Lung (tissue), 11 donors: ENCODE measurements at regions not wholly inside any gene's neighbourhood (a gene's known extent, or its start where the extent isn't known, plus 50 kb on each side); places are given as distances from the start of the nearest gene placed in this dataset.

Experiments
- ATAC-seq: fragments of 200-7000 bp; cut with Tn5 transposase; one replicate; pipeline ENCODE4 v1.9.1; 2020; ENCODE audit warnings: moderate number of reproducible peaks; ENCODE audit not compliant: insufficient read depth, low FRiP score
- DNase-seq, 3 donors: peaks; one replicate each; pipeline ENCODE4 v3.0.0-alpha.2; 2013 to 2017
- H3K27ac ChIP-seq, 2 donors: one replicate each; pipeline ENCODE4 v1.5.1; 2013; ENCODE audit warnings: mild to moderate bottlenecking in 2 of 2, moderate library complexity in 2 of 2, control low read depth in 1 of 2, inconsistent platforms in 1 of 2, low read depth in 1 of 2, low read length in 1 of 2
- H3K27me3 ChIP-seq, 3 donors: one replicate each; pipeline ENCODE4 v1.5.1; 2013; ENCODE audit warnings: low read length in 2 of 3; ENCODE audit not compliant: control insufficient read depth in 3 of 3, insufficient read depth in 3 of 3
- H3K36me3 ChIP-seq, 4 donors: one replicate each; pipeline ENCODE4 v1.5.1; 2013; ENCODE audit warnings: low read length in 4 of 4, mild to moderate bottlenecking in 1 of 4, moderate library complexity in 1 of 4; ENCODE audit not compliant: control insufficient read depth in 4 of 4, insufficient read depth in 4 of 4
- H3K4me1 ChIP-seq, 5 donors: one replicate each; pipeline ENCODE4 v1.5.1; 2013; ENCODE audit warnings: low read length in 5 of 5, mild to moderate bottlenecking in 2 of 5, moderate library complexity in 1 of 5; ENCODE audit not compliant: control insufficient read depth in 5 of 5, insufficient read depth in 5 of 5
- H3K4me3 ChIP-seq: one replicate; pipeline ENCODE4 v1.5.1; 2013; ENCODE audit warnings: mild to moderate bottlenecking, control low read depth, moderate library complexity
- H3K9ac ChIP-seq, 2 donors: one replicate each; pipeline ENCODE4 v1.5.1; 2013; ENCODE audit warnings: low read length in 2 of 2, control low read depth in 1 of 2; ENCODE audit not compliant: insufficient read depth in 1 of 2
- H3K9me3 ChIP-seq, 4 donors: one replicate each; pipeline ENCODE4 v1.5.1; 2013; ENCODE audit warnings: low read length in 3 of 4, mild to moderate bottlenecking in 1 of 4, moderate library complexity in 1 of 4; ENCODE audit not compliant: control insufficient read depth in 4 of 4, insufficient read depth in 3 of 4
- WGBS, 2 donors: extraction: QIAGEN DNeasy Blood & Tissue Kit; methylation state at CpG; one replicate each; pipeline ENCODE4 v1.1.7; 2013; 5-methylcytosine and 5-hydroxymethylcytosine counted together
- TF ChIP-seq, protein P1 (sequence below): IDR thresholded peaks from 2 replicates; pipeline ENCODE4 v1.5.1; 2012; ENCODE audit warnings: mild to moderate bottlenecking; ENCODE audit errors: control extremely low read depth, extremely low read depth
- donor health status: control.
- donor health status: control.
- donor health status: Bipolar disorder and iron deficiency.
- donor health status: healthy.
- donor health status: DM: yes; HTN: yes; CAD: no.

DNA sequence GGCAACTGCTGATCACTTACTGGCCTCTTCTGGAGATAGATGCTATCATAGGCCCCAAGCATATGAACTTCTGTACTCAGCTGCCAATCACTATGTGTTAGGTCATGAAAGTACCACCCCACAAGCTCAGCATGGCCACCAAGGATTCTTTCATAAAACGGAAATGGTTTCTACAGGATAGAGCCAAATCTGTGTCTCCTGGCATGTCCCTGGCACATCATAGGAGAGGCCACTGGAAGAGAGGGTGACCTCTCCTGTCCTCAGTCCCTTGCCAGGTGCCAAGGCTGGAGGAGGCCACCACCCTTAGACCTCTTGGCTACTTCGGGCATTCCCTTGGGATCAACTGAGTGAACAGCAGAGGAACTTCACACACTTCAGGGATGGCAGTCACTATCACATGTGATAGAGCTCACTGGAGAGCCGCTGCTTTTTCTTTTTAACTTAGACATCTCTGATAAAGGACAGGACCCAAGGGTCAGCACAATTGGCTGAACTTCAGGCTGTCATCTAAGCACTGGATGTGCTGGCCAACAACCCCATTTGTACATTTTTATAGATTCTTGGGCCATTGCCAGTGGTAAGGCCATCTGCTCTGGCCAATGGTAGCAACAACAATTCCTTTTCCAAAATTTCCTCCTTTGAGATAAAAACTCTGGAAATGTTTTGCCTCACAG lies 425.2 kb downstream of the SQOR start:
- no peaks in the 10 kb centered on the region for H3K36me3 ChIP-seq
- H3K9ac ChIP-seq = no peak overlapping the region
- WGBS, 2 donors = 68 to 72% methylated on average over 3 of the region's 3 CpGs
- DNase-seq = peak; percentile 52 to 74 (median 70)
- H3K9me3 ChIP-seq = no peaks in the 10 kb centered on the region
- peaks cover 0 to 9% (median 0%) of the 10 kb centered on the region in 5 donors for H3K4me1 ChIP-seq
- H3K27ac ChIP-seq = no peak overlapping the region
- TF ChIP-seq, protein P1, sequence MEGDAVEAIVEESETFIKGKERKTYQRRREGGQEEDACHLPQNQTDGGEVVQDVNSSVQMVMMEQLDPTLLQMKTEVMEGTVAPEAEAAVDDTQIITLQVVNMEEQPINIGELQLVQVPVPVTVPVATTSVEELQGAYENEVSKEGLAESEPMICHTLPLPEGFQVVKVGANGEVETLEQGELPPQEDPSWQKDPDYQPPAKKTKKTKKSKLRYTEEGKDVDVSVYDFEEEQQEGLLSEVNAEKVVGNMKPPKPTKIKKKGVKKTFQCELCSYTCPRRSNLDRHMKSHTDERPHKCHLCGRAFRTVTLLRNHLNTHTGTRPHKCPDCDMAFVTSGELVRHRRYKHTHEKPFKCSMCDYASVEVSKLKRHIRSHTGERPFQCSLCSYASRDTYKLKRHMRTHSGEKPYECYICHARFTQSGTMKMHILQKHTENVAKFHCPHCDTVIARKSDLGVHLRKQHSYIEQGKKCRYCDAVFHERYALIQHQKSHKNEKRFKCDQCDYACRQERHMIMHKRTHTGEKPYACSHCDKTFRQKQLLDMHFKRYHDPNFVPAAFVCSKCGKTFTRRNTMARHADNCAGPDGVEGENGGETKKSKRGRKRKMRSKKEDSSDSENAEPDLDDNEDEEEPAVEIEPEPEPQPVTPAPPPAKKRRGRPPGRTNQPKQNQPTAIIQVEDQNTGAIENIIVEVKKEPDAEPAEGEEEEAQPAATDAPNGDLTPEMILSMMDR = no peak
- H3K4me3 ChIP-seq = no peak overlapping the region
- no peak for ATAC-seq
- H3K27me3 ChIP-seq = no peaks in the 10 kb centered on the region

- Histone ChIP-seq H3K9me3 (no peaks in the 10 kb centered on the region), H3K27ac (no peak overlapping the region), H3K9ac (no peak overlapping the region), H3K27me3 (no peaks in the 10 kb centered on the region), H3K4me1 (peaks cover 0 to 9% (median 0%) of the 10 kb centered on the region in 5 donors), H3K4me3 (no peak overlapping the region), H3K36me3 (no peaks in the 10 kb centered on the region)
- TF ChIP-seq, protein P1 = no peak
- DNase-seq (no peak), ATAC-seq (no peak)
- 84 to 85% methylated on average over 5 of the region's 5 CpGs for WGBS, 2 donors
Measured at GRCh38 chr15:46061002-46061401, 426.2 kb downstream of the SQOR start.

GRCh38 chr15:46077220-46077619 lies 442.4 kb downstream of the SQOR start:
- Histone ChIP-seq H3K4me1 (peaks cover 0 to 16% (median 0%) of the 10 kb centered on the region in 5 donors), H3K27ac (no peak overlapping the region), H3K27me3 (no peaks in the 10 kb centered on the region), H3K9me3 (no peaks in the 10 kb centered on the region), H3K36me3 (no peaks in the 10 kb centered on the region), H3K4me3 (no peak overlapping the region), H3K9ac (no peak overlapping the region)
- WGBS, 2 donors = 85 to 91% methylated on average over 2 of the region's 2 CpGs
- ATAC-seq (no peak), DNase-seq (no peak)
- TF ChIP-seq, protein P1 = no peak

- H3K9ac ChIP-seq = no peak overlapping the region
- no peak for DNase-seq
- TF ChIP-seq, protein P1 = no peak
- H3K4me3 ChIP-seq = no peak overlapping the region
- H3K36me3 ChIP-seq = no peaks in the 10 kb centered on the region
- no peak for ATAC-seq
- H3K4me1 ChIP-seq = peaks cover 0 to 16% (median 0%) of the 10 kb centered on the region in 5 donors
- no peak overlapping the region for H3K27ac ChIP-seq
- no peaks in the 10 kb centered on the region for H3K9me3 ChIP-seq
- 94 to 98% methylated on average over 3 of the region's 3 CpGs for WGBS, 2 donors
- no peaks in the 10 kb centered on the region for H3K27me3 ChIP-seq
Measured at GRCh38 chr15:46079046-46079445, 444.2 kb downstream of the SQOR start.
